Stimulated activated memory B cell treated with anti-CD40 and anti-IgM and Interleukin-4, amounts not matched to agents 10 μg/mL and 1 μg/mL and 100 μg/mL, for 72 hours (primary cell): ENCODE measurements at regions not wholly inside any gene's neighbourhood (a gene's known extent, or its start where the extent isn't known, plus 50 kb on each side); places are given as distances from the start of the nearest gene placed in this dataset.

Source experiments
- ATAC-seq: fragments of 150-1000 bp; cut with Tn5 transposase; 2 replicates; pipeline ENCODE4 v1.10.0; 2021
- H3K27ac Mint-ChIP-seq: one replicate; pipeline ENCODE4 v1.8.0; 2022; ENCODE audit warnings: mild to moderate bottlenecking, mixed read lengths
- H3K27me3 Mint-ChIP-seq: one replicate; pipeline ENCODE4 v1.8.0; 2022; ENCODE audit warnings: mixed read lengths
- H3K36me3 Mint-ChIP-seq: one replicate; pipeline ENCODE4 v1.8.0; 2022; ENCODE audit warnings: mixed read lengths
- H3K4me1 Mint-ChIP-seq: one replicate; pipeline ENCODE4 v1.8.0; 2022; ENCODE audit warnings: mixed read lengths
- H3K4me3 Mint-ChIP-seq: one replicate; pipeline ENCODE4 v1.8.0; 2022; ENCODE audit warnings: mild to moderate bottlenecking, moderate library complexity, mixed read lengths
- H3K9me3 Mint-ChIP-seq: one replicate; pipeline ENCODE4 v1.8.0; 2022; ENCODE audit warnings: mixed read lengths

DNA sequence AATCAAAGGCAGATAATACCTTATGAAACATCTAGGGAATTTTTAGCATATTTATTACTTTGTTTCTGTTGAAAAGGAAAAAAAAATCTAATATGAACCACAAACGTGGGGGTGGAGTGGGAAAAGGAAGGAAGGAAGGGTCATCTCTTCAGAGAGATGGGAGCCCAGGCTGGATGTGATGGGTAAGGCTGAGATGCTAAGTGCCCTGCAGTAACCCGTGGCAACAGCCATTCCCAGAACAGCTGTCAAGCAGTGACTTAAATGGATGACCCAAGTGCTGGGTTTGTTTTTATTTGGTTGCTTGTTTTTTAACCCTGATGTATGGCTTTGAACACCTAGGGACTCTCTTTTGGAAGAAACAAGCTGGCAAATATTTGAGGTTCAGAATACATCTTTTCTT, 50.7 kb upstream of the KLF7 start:
- H3K36me3 Mint-ChIP-seq = peaks cover 4% of the 10 kb centered on the region
- peaks cover 5% of the 10 kb centered on the region for H3K4me1 Mint-ChIP-seq
- ATAC-seq = no peak
- H3K27ac Mint-ChIP-seq = no peak overlapping the region
- peaks cover 3% of the 10 kb centered on the region for H3K9me3 Mint-ChIP-seq
- no peaks in the 10 kb centered on the region for H3K27me3 Mint-ChIP-seq
- H3K4me3 Mint-ChIP-seq = no peak overlapping the region

DNA sequence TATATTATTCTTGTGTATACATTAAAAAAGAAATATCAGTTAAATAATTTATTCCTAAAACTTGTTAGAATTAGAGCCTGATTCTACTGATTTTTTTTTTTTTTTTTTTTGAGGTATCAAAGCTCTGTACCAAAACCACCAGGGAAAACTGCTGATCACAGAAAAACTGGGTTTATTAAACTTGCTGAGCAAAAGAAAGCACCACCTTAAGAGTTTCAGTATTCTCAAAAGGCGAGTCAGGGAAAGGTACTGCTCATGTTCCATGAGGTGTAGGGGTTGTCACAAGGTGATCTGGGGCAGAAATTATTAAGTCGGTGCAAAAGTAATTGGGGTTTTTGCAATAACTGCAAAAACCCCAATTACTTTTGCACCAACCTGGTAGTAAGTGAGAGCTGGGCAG, 51.7 kb upstream of the KLF7 start:
- peaks cover 6% of the 10 kb centered on the region for H3K4me1 Mint-ChIP-seq
- H3K9me3 Mint-ChIP-seq = no peaks in the 10 kb centered on the region
- ATAC-seq = no peak
- H3K36me3 Mint-ChIP-seq = no peaks in the 10 kb centered on the region
- H3K4me3 Mint-ChIP-seq = no peak overlapping the region
- H3K27me3 Mint-ChIP-seq = no peaks in the 10 kb centered on the region
- no peak overlapping the region for H3K27ac Mint-ChIP-seq

DNA sequence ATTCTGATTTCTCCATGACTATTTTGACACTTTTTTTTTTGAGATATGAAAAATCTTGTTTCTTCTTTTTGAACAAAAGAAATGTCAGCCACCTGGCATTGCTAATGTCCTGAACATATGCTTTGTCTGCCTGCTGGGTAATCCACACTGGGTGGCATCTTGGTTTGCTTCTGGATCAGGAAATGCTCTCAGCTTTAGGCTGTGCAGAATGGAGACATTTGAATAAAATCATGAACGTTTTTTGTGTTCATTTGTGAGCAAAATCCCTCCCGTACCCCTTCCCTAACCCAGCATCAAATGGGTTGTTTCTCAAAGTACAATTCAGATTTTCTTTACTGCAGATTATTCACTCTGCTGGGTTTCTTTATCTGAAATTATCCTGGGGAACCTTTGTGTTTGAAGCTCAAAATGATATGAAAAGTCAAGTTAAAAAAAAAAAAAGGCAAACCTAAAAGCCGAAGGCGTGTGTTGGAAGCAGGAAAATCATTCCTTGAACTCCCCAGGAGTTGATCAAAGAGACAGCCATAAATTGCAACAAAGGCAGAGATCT, 53.4 kb upstream of the KLF7 start:
- Mint-ChIP-seq H3K4me1 (peaks cover 21% of the 10 kb centered on the region), H3K27ac (no peak overlapping the region), H3K9me3 (no peaks in the 10 kb centered on the region), H3K27me3 (no peaks in the 10 kb centered on the region), H3K4me3 (no peak overlapping the region), H3K36me3 (no peaks in the 10 kb centered on the region)
- no peak for ATAC-seq

DNA sequence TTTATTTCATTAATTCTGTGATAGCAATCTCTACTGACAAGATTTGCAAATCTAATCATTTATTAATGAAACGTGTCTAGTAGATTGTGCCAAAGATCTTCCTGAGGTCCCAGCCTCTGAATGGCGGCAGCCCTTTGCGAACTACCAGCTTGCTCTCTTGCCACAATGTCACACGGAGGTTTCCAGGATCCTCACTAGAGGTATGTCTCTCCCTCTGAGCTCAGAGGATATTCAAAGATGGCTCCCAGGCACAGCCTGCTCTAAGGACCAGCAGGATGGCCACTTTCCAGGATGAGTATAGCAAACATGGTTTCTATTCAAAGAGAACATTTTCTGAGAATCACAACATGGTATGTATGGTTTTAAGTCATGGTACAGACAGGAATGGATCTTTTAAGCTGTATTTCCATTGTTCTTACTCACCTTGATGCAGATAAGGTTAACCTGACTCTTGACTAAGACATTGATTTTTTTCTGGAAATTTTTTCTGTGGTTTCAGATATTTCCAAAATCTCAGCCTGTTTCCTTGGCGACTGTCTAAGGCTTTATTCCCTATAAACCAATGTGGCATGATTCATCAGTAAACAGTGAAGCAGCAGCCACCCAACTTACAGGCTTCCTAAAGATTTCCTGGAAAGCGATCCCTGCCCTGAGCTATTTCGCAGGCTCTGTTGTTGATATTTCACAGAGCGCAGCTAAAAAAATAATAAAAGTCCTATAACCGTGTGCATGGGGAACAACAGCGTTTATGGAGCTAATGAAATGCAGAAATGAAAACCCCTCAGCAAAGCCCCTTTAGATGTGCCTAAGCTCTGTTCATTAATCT, 54.1 kb upstream of the KLF7 start:
- H3K27ac Mint-ChIP-seq = no peak overlapping the region
- H3K4me3 Mint-ChIP-seq = no peak overlapping the region
- no peaks in the 10 kb centered on the region for H3K27me3 Mint-ChIP-seq
- H3K9me3 Mint-ChIP-seq = no peaks in the 10 kb centered on the region
- ATAC-seq = no peak
- H3K4me1 Mint-ChIP-seq = peaks cover 29% of the 10 kb centered on the region
- no peaks in the 10 kb centered on the region for H3K36me3 Mint-ChIP-seq

DNA sequence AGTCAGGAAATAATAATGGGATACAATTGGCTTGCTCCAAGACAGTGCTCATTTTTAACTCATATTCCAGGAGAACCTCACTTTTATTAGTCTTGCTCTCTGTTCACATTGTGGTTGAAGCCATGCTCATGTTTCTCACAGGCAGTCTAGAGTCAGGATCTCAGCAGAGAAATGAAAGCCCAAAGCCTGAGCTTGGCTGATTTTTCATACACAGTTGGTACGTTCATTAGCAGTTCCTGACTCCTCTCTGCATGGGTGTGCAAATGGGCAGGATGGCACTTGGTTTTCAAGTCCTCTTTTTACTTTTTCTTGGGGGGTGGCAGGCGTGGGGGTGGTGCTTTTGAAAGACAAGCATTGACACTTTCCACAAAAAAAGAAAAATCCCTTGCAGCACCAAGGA, 56.0 kb upstream of the KLF7 start:
- no peaks in the 10 kb centered on the region for H3K27me3 Mint-ChIP-seq
- peaks cover 38% of the 10 kb centered on the region for H3K4me1 Mint-ChIP-seq
- ATAC-seq = no peak
- H3K36me3 Mint-ChIP-seq = no peaks in the 10 kb centered on the region
- no peak overlapping the region for H3K27ac Mint-ChIP-seq
- no peak overlapping the region for H3K4me3 Mint-ChIP-seq
- H3K9me3 Mint-ChIP-seq = no peaks in the 10 kb centered on the region

DNA sequence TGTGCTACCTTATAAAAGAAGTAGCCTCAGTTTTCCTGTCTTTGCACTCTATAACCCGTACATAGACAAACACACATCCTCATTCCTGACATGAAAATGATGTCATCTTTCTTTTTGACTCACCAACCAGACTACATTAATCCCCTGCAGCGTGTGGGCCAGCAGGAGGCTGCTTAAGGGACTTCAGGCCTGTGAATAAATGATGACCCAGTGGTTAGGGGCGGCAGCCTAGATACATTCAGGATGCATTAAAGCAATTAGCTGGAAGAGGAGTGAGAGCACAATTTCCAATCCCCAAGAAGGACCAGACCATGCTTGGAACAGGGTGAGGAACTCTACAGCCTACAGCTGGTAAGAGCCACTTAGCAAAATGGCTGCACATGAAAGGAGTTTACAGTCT, 57.3 kb upstream of the KLF7 start:
- no peaks in the 10 kb centered on the region for H3K9me3 Mint-ChIP-seq
- peaks cover 41% of the 10 kb centered on the region for H3K4me1 Mint-ChIP-seq

DNA sequence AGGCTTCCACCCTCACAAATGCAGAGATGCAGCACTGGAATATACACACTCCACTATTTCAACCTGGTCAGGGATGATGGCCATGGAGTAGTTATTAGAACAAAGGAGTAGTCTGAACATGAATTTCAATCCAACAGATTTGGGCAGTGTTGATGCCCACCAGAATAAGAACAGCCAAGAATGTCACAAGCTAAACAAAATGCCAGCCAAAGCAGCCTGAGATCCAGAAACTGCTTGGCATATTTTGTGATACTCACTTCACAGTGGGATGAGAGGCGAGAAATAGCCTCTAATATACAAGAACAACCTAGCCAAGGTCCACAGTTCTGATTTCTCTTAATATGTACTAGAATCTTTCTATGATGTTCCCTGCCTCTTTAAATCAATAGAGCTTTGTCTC, 58.6 kb upstream of the KLF7 start:
- Mint-ChIP-seq H3K36me3 (peaks cover 3% of the 10 kb centered on the region), H3K4me3 (no peak overlapping the region), H3K4me1 (peaks cover 41% of the 10 kb centered on the region), H3K27ac (peak overlapping the region; percentile 69), H3K27me3 (no peaks in the 10 kb centered on the region), H3K9me3 (no peaks in the 10 kb centered on the region)
- ATAC-seq = no peak

More for the DNA sequence above, 57.3 kb upstream of the KLF7 start:
- Mint-ChIP-seq H3K27ac (peak overlapping the region; percentile 69), H3K4me3 (no peak overlapping the region), H3K36me3 (no peaks in the 10 kb centered on the region), H3K27me3 (no peaks in the 10 kb centered on the region)
- peak; percentile 78 for ATAC-seq

DNA sequence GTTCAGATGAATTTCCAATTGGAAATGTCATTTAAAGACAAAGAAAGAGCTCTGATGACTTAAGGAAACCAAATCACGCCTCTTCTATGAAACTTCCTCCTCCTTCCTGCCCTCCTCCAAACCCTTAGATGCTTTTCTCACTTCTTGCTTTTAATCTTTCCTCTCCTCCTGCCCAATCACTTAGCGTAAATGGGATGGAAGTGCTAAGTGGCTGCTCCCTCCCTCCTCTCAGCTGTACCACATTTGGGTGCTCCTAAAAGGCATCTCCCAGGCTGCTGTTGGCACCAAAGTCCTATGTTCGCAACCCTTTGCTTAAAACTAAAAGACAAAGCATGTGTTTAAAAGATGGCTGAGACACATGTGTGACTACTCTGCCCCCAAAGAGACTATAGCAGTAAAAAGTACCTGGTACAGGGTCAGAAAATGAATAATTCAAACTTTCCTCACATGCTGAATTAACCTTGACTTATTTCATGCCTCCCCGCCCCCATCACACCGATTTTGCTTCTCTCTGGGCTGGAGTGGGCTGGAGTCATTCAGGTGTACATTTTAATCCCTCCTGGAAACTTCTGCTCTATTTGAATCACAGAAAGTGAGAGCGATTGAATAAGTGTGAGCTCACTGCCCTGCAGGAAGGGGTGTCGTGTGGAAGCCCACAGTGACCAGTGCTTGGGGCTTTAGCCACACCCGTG, 59.2 kb upstream of the KLF7 start:
- Mint-ChIP-seq H3K27ac (peak overlapping the region; percentile 69), H3K36me3 (peaks cover 8% of the 10 kb centered on the region), H3K9me3 (peaks cover 3% of the 10 kb centered on the region), H3K4me3 (peak overlapping the region; percentile 13), H3K27me3 (no peaks in the 10 kb centered on the region), H3K4me1 (peaks cover 41% of the 10 kb centered on the region)
- ATAC-seq = peak; percentile 71

DNA sequence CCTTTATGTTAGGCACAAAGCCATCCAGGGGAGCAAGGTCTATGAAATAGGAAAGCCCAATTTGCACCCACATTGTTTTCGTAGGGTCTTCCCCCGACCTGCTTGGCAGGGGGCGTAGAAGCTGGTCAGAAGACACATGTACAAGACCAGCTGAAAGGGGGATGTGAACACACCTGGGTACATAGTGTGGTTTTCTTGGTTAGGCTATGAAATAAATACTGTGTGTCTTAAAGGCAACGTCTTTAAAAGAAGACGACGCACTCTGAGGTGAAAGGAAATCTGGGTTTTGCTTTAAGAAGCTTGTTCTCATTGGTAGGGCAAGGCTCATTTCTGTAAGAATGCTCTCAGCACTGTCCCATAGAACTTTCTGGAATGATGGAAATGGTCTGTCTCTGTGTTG, 60.0 kb upstream of the KLF7 start:
- H3K9me3 Mint-ChIP-seq = peaks cover 3% of the 10 kb centered on the region
- H3K4me1 Mint-ChIP-seq = peaks cover 47% of the 10 kb centered on the region
- H3K27me3 Mint-ChIP-seq = no peaks in the 10 kb centered on the region
- H3K4me3 Mint-ChIP-seq = no peak overlapping the region
- H3K27ac Mint-ChIP-seq = peak overlapping the region; percentile 69
- H3K36me3 Mint-ChIP-seq = peaks cover 8% of the 10 kb centered on the region
- peak; percentile 55 for ATAC-seq

DNA sequence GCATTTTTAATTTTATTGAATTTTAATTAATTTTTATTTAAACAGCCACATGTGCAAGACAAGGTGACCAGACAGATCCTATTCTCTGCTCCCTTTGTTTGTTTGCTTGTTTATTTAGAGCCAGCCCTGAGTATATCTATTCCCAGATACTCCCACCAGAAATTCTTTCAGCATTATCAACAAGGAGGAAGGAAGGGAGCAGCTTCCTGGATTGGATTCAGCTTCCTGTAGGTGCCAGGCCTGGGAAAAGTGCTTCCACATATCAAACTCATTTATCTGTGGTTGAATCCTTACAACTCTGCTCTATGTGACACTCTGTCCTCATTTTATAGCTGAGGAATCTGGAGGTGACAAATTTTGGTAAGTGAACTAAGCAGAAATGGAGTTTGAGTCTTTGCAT, 60.5 kb upstream of the KLF7 start:
- Mint-ChIP-seq H3K4me1 (peaks cover 52% of the 10 kb centered on the region), H3K27ac (peak overlapping the region; percentile 54), H3K9me3 (peaks cover 3% of the 10 kb centered on the region), H3K4me3 (no peak overlapping the region), H3K36me3 (peaks cover 8% of the 10 kb centered on the region), H3K27me3 (no peaks in the 10 kb centered on the region)
- ATAC-seq = no peak

DNA sequence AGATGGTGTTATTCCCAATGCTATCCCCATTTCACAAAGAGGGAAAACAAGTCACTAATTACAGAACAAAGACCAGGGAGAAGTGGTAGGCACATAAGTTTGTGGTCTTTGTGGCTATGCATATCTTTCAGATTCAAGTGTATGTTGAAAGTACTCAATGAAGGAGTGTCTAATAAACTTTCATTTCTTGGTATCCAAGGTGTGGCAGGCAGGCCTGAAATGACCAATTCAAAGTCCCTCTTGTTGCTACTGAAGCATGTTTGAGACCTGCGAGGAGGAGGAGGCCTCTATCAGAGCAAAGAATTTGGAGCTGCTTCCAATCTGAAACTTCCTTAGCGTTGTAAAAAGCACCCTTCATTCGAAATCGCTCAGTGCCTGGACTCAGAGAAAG, 60.9 kb upstream of the KLF7 start:
- H3K27ac Mint-ChIP-seq = peak overlapping the region; percentile 54
- H3K4me1 Mint-ChIP-seq = peaks cover 55% of the 10 kb centered on the region
- peaks cover 8% of the 10 kb centered on the region for H3K36me3 Mint-ChIP-seq
- H3K4me3 Mint-ChIP-seq = no peak overlapping the region
- no peaks in the 10 kb centered on the region for H3K27me3 Mint-ChIP-seq
- peaks cover 3% of the 10 kb centered on the region for H3K9me3 Mint-ChIP-seq
- ATAC-seq = no peak

DNA sequence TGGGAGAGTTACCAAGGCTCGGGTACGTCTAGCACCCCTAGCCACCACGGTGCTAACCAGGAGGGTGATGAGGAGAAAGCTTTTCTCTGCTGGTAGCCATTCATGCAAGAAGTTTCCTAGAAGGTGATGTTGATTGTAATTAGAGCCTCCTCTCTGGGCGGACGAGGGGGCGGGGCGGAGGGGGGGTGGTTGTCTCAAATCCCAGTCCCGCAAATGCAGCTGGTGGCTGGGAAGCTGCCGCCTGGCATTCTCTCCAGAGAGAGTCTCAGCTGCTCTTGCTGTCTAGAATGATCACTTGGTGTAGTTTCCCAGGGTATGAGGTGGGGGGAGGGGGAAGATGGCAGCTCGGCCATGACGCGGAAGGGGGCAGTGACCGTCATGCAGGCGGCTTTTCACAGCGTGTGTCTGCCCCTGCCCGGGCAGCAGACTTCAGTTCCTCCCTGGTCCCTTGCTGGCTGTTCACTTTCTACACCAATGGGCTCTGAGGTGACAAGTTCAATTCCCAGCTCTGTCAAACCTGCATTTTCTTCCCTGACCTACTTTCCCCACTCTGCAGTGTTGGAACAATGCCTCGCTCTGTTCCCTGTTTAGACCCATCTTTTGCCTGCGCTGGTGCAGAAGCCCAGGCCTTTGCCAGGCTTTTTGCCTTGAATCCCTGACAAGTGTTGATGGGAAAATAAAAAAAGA, 61.5 kb upstream of the KLF7 start:
- ATAC-seq = no peak
- Mint-ChIP-seq H3K4me1 (peaks cover 58% of the 10 kb centered on the region), H3K9me3 (peaks cover 3% of the 10 kb centered on the region), H3K36me3 (peaks cover 8% of the 10 kb centered on the region), H3K27me3 (no peaks in the 10 kb centered on the region), H3K4me3 (no peak overlapping the region), H3K27ac (peak overlapping the region; percentile 54)

DNA sequence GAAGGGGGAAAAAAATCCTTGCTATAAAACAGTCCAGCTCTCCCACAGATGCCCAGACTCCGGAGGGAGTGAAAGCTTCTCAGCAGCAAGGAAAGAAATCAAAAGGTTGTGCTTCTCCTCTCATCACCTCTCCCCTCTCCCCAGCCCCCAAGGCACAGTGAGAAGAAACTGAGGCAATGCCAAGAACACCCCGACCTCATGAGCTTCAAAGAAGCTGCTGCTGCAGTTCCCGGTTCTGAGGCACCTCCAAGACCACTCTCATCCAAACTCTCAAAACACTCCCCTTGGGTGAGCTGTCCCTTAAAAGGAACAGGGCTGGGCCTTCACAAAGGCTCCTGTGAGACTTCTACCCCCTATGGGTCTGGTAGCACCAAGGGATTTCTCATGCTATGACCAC, 62.0 kb upstream of the KLF7 start:
- H3K27ac Mint-ChIP-seq = no peak overlapping the region
- ATAC-seq = no peak

DNA sequence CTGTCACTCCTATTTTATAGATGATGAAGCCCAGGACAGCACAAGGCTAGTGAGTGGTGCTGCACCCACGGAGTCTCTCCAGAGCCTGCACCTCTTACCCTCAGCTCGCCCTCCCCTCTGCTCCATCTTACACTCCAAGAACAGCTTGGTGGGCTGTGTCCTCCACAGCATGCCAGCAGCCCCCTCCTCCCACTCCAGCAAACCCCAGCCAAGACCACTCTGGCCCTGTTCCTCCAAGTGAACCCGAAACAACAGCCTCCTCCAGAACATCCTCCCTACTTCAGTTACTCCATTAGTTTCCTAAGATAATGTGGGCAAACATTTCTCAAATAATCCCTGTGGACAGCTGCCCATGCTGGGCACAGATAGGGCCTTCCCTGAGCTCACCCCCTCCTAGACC, 62.7 kb upstream of the KLF7 start:
- Mint-ChIP-seq H3K9me3 (peaks cover 3% of the 10 kb centered on the region), H3K27ac (no peak overlapping the region), H3K36me3 (peaks cover 8% of the 10 kb centered on the region), H3K4me3 (no peak overlapping the region), H3K27me3 (no peaks in the 10 kb centered on the region), H3K4me1 (peaks cover 48% of the 10 kb centered on the region)
- no peak for ATAC-seq

More for the DNA sequence above, 62.0 kb upstream of the KLF7 start:
- H3K4me1 Mint-ChIP-seq = peaks cover 54% of the 10 kb centered on the region
- H3K27me3 Mint-ChIP-seq = no peaks in the 10 kb centered on the region
- peaks cover 8% of the 10 kb centered on the region for H3K36me3 Mint-ChIP-seq
- H3K9me3 Mint-ChIP-seq = peaks cover 3% of the 10 kb centered on the region
- H3K4me3 Mint-ChIP-seq = no peak overlapping the region

DNA sequence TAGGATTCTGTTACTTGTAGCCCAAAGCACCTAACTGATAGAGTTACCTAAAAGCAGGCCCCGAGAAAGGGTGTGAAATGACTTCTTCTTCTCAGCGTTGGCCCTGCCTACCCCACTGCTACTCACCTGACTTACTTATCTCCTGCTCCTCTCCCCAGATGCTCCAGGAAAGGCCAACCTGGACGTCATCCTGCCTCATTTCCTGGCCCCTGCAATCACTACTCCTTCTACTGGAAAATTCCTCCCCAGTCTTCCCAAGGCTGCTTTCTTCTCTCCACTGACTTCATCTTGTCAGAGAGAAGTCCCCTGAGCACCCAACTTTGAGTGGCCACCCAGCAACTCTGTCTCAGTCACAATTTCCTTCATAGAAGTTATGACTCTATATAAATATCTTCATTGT, 63.4 kb upstream of the KLF7 start:
- Mint-ChIP-seq H3K4me3 (no peak overlapping the region), H3K27ac (peak overlapping the region; percentile 23), H3K27me3 (no peaks in the 10 kb centered on the region), H3K9me3 (peaks cover 3% of the 10 kb centered on the region), H3K4me1 (peaks cover 42% of the 10 kb centered on the region), H3K36me3 (peaks cover 8% of the 10 kb centered on the region)
- ATAC-seq = no peak
